Colon (tissue), 2 donors: ENCODE measurements at regions not wholly inside any gene's neighbourhood (a gene's known extent, or its start where the extent isn't known, plus 50 kb on each side); places are given as distances from the start of the nearest gene placed in this dataset.
"Not testable (repeated sequence)": the region's sequence is repeated elsewhere in the genome, so short reads cannot be mapped to it uniquely, and the experiment has no call there.

Source experiments
- FAIRE-seq: peaks from 2 replicates; lab custom pipeline; 2012; peaks lifted over from hg19 to GRCh38; lab: Jason Lieb, UNC
- donor health status: control.
- donor health status: control.

DNA sequence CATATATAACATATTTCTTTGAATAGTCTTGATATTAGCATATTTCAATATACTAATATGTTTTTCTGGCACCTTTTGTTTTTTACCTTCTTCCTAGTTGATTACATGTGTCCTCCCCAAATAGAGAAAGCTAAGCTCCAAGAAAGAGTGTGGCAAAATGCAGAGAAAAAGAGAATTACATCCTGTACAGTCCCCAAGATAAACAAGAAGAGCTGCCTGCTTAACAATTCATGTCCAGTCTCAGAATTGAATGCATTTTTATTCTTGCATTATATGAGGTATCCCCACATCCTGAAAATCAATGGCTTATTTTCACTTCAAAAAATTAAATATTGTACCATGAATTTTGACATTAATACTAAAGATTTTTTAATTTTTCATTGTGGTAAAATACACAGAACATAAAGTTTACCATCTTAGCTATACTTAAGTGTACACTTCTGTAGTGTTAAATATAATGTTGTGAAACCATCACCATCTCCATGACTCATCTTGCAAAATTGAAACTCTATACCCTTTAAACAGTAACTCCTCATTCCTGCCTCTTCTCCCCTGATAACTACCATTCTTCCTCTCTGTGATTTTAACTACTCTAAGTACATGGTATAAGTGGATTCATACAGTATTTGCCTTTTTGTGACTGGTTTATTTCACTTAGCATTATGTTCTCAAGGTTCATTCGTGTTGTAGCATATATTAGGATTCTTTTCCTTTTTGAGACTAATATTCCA lies 490.3 kb downstream of the COL12A1 start:
- no peak for FAIRE-seq

DNA sequence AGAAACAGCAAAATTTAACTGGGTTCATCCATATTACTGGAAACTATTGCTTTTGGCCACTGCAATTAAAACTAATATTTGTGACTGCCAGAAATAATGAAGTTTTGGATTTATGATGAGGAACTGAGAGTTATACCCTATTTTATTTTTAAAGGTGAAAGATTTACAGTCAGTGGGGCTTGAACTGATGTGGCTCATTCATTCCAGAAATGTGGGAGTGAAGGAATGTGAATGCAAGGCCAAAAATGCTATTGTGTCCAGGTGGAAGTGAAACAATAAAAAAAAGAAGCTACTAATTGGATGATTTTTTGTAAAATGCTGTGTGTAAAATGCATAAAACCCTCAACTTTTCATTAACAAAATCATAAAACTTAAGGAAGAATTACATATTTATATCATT lies 491.9 kb downstream of the COL12A1 start:
- no peak for FAIRE-seq

DNA sequence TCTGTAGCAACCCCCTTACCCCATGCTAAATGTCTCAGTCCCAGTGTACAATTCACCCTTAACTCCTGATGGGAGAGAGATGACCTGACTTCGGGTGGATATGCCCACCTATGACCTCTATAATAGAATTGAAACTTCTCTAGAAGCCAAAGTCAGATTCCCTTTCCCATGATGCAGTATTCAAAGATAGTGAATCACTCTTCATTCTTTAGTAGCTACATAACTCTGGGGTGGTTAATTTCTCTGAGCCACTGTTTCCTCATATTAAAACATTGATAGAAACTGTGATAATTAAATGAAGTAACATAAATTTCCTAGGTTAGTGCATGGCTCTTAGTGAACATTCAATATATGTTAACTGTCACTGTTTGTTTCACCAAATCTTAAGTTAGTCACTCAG lies 500.4 kb downstream of the COL12A1 start:
- no peak for FAIRE-seq

DNA sequence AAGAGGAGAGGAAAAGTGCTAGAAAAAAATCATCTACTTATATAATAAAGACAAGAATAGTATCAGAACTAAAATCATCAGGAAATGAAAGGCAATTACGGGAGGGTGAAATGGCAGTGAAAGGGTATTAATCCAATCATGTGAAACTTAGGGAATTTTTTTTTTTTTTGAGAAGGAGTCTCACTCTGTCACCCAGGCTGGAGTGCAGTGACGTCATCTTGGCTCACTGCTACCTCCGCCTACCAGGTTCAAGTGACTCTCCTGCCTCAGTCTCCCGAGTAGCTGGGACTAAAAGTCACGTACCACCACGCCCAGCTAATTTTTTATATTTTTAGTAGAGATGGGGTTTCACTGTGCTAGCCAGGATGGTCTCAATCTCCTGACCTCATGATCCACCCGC lies 501.3 kb downstream of the COL12A1 start:
- not testable (repeated sequence) for FAIRE-seq

DNA sequence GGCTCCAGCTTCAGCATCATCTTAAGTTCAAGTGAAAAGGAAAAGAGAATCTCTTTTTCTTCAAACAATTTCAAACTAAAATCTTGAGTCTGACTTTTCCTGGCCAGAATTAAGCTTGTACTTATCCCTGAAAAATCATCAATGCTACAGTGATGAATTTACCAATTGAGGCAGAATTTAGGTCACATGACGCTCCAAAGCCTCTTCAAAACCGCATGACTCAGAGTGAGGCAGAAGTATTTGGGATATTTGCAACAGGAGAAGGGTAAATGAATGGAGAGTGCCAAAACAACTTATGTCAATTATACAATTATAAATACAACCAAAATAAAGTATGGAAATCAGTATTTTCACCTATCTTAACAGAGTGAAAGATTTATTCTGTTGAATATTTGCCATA lies 515.5 kb downstream of the COL12A1 start:
- no peak for FAIRE-seq

DNA sequence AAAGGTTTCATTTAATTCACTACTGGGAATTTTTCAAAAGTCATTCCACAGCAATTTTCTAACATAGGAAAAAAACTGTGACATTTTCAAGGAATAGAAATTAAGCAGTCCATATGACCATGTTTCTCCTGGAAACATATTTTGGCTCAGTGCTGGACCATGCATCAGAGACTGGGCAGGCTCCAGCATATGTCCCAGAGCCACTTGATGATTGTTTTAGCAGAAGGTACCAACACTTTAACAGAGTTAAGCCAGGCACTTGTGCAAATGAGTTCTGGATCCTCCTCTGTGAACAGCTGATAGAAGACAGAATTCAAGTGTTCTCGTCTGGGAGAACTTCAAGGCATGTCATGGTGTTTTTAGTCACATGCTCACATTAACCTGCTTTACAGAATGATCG lies 516.3 kb downstream of the COL12A1 start:
- FAIRE-seq: no peak

DNA sequence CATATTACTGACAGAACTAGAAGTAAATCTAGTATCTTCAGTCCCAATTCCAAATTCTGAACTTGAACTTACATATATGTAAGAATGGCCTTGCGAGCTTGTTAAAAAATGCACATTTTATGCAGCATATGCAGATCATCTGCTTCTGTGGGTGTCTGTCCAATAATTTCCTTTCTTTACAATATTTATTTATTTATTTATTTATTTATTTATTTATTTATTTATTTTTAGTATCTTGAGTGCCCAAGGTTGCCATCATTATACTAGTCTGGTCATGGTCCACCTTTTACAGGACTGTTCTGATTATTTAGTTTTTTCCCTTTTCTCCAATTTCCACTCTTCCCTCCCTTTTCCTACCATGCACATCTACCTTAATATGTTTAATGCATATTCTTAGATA lies 528.4 kb downstream of the COL12A1 start:
- no peak for FAIRE-seq

DNA sequence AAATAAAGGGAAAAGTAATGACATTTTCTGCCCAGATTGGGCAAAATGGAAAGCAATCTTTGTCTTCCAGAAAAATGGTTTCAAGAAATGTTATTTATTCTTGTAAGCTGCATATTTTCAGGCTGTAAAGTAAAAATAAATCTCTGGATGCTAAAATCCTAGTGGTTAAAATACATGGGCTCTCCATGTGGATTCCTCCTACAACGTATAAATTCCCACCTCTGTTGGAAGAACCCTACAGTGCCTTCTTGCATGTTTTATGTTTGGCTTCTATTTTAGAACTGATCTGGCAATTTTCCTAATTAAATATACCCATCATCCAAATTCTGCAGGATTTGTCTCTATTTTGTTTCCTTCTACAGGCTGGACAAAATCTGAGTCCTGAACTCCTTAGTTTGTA lies 528.9 kb downstream of the COL12A1 start:
- no peak for FAIRE-seq

DNA sequence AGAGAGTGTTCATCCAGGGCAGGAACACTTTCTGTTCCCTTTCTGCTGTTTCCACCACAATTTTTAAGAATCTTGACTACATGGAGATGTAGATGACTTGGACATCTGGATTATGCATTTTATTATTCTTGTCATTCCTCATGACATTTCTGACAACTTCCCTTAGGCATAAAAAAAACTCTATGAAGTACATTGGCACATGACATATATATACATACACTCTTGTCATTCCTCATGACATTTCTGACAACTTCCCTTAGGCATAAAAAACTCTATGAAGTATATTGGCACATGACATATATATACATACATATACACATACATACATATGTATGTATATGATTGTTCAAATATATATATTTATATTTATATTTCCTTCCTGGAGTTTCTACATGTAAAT lies 531.5 kb downstream of the COL12A1 start:
- no peak for FAIRE-seq

DNA sequence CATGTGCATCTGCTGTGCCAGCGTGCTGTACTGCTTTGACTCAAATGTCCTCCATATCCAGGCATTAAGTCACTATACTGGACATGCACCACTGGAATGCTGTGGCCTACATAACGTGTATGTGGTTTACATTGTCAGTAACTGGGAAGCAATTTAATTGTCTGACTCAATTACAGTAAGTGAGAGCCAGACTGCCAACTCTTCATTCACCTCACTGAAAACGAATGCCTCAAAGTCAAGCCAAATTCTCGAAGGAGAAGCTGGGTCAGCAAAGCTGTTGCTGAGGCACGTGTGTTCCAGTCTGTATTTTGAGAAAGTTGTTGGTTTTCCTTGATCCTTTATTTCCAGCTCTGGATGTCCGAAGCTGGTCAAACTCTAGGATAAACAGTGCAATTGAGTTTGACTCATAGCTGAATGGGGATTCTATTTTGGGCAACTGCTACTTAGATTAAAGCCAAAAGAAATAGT lies 534.3 kb downstream of the COL12A1 start:
- no peak for FAIRE-seq

DNA sequence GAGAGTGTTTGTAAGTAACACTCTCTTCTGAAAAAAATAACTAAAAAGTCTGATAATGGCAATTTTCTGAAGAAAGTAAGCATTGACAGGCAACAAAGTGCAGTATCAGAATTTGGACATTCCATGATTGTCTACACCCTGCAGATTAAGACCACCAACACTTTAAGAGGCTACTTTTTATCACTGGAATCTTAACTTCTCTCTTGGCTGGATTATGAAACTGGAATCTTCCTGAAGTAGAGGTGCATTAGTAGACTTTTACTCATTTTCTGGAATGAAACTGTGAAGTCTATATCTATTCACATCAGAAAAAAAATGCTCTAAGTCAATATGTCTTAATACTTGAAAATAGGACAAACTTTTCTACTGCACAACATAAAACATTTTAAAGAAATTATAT lies 547.5 kb downstream of the COL12A1 start:
- no peak for FAIRE-seq

DNA sequence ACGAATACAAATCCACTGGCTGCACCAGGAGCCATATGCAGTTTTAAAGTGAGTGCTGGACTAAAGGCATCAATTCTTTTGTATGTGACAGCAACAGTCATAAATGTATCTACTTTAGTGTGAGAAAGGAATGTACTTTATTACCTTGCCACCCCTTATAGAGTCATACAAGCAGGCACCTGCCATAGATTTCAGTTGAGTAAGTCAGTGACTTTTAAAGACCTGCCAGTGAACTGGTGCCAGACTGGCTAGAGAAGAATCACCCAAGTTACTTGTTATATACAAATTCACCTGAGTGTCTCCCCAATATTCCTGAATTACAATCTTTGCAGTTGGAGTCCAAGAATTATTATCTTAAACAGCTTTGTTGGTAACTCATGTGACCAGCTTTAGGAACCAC lies 547.9 kb downstream of the COL12A1 start:
- no peak for FAIRE-seq

DNA sequence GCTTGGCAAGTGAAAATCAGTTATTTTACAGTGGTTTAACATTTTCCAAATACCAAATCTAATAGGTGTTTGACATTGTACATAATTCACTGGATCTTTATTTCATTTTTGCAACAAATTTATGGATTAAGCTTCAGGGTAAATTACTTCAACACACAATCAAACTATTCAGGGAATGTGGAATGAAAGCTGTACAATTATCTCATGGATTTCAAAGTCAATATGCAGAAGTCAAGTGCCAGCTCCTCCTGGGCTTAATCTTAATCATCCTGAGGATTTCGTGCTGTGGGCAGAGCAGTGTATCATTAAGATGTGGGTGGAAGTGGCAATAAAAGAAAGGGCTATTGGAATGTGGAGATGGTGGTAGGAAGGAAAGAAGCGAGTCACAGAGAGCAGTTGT lies 548.8 kb downstream of the COL12A1 start:
- FAIRE-seq: no peak

DNA sequence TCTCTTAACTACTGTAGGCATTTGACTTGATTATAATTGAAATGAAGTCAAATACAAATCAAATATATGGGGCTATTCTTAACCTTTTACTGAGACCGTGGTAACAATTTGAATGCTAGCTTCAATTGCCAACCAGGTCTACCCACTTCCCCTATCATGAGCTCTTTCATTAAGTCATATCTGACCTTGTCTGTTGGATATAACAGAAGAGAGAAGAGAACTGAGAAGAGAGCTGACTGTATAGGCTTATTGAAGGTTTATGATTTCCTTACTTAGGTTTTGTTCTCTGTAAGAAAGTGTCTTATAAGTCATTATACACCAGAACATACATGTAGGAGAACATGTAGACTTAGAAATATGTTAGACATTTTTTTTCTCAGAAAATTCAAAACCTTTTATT lies 549.4 kb downstream of the COL12A1 start:
- no peak for FAIRE-seq

DNA sequence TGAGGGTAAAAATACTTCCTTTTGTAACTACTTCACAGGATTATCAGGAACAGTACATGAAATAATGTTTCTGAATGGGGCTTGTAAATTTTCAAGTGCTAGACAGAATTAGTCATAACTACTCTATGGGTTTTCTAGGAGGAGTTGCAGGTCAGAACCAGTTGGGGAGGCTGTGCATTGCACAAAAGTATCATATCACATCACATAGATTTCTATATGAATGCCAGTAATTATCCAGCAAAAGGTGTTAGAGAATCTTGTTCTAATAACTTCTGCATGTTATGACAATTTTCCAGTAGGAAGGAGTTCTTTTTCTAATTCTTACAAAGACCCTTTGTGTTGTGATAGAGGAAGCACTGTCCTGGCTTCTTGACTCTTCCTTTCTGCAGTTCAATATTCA lies 551.6 kb downstream of the COL12A1 start:
- no peak for FAIRE-seq

DNA sequence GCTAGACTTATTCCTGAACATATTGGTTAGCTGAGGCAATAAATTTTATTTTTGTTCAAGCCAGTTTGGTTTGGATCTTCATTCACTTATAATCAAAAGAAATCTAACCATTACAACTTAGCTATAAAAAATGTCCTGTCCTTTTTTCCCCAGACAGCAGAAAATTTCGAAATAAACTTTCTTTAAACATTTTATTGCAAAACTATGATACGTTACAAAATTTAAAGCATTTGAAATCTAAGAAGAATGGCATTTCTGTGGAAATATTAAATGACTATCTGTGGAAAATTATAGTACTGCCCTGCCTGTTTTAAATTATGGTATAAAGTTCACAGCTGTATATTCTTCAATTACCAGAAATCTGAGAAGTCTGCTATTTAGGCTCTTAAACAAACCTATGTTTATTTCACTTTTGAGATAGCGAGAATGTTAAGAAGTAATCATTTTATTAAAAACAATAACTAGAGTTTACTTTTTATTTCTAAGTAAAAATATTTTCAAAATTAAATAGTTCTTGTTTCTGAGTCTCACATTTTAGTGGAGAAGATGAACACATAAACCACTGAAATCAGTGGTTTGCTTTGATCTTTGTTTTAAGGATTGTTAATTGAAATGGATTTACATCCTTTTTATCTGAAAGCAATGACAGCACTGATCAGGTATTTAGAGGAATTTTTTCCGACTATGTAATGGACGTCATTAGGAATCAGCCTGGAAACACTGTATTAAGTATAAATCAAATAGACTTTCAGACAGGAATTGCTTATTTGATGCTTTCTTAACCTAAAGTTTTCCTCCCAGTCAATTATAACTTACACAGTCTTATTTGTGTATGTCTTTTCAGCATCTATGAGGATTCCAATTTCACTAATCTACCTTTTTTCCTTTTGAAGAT lies 553.7 kb downstream of the COL12A1 start:
- FAIRE-seq: no peak

DNA sequence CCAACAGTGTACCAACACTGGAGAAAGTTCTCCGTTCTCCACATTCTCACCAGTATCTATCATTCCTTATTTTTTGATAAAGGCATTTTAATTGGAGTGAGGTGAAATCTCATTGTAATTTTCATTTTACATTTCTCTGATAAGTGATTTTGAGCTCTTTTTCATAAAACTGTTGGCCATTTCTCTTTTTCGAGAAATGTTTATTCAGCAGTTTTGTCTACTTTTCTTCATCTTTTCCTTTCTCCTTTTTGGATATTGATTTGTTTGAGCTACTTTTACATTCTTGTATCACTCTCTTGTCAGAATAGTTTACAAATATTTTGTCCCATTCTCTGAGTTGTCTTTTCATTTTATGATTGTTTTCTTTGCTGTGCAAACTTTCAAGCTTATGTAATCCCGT lies 555.2 kb downstream of the COL12A1 start:
- no peak for FAIRE-seq

DNA sequence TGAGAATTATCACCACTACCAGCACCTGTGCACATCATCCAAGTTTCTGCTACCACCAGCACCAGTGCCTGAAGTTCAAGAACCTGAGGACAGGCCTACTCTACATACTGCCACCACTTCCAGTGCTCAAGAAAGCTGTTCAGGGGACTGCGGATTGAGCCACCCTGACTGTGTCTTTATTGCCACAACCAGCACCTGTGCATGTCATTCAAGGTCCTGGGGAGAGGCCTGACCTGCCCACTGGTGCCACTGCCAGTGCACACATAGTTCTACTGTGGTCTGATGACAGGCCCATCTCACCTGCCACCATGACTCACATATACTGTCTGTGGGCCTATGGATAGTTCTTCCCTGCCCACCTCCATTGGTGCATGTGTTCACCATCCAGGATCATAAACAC lies 559.4 kb downstream of the COL12A1 start:
- FAIRE-seq: no peak

DNA sequence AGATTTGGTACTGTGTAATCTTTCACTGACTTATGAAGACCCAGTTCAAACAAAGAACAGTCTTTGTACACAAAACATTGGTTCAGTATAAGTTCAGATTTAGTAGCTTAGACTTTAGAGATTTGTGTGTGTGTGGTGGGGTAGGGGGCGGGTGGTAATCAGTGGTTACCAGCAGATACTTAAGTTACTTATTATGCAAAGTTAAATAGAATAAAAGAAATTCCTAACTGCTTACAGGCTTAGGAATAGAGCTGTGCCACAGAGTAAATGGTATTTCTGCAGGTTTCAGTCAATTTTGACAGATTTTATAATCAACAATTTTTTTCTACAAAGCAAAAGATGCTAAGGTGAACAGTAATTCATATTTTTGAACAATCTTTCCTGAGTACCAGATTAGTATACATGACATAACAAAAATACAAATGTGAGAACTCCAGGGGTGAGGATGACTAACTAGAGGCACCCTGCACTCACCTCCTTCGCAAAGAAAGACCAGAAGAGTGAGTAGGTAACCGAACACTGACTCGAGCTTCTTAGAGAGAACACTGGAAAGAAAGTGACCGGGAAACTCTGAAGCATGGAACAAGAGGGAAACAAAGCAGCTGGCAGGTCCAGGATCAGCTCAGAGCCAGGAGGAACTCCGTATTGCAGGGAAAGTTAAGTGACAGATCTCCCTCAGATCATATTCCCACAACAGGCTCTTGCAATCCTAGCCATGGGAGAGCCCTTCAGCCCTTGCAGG lies 560.6 kb downstream of the COL12A1 start:
- FAIRE-seq: no peak

DNA sequence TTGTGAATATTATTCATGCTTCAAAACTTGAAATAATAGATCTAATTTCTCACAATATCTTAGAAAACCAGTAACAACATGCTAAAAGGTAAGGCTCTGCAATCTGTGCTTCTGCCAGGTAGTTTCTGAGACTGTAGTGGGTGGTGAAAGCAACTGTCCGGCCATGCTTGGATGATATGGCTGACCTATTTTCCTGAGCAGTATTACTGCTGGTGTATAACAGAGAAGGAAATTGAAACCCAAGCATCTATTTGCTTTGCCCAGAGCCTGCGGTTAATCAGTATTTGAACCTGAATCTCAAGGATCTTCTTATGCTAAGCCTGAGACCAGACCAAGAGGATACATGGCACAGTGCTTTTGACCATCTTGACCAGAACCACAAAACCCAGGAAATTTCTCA lies 563.8 kb downstream of the COL12A1 start:
- FAIRE-seq: no peak

DNA sequence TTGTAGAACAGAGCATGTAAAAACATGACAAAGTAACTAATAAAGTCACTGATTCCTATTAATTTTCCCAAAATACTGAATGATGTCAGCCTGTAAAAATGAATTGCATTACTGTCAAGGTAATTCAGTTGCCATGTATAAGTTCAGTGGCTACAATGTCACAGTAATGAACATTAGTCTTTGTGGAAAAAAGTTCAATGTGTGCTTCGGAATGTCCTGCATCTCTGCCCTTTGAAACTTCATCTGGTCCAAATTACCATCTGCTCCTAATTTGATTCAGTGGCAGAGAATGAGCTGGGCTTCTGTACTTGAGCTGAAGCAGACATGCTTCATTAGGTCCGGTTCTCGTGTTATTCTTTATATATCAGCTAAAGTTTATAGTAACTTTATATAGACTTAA lies 567.4 kb downstream of the COL12A1 start:
- no peak for FAIRE-seq

DNA sequence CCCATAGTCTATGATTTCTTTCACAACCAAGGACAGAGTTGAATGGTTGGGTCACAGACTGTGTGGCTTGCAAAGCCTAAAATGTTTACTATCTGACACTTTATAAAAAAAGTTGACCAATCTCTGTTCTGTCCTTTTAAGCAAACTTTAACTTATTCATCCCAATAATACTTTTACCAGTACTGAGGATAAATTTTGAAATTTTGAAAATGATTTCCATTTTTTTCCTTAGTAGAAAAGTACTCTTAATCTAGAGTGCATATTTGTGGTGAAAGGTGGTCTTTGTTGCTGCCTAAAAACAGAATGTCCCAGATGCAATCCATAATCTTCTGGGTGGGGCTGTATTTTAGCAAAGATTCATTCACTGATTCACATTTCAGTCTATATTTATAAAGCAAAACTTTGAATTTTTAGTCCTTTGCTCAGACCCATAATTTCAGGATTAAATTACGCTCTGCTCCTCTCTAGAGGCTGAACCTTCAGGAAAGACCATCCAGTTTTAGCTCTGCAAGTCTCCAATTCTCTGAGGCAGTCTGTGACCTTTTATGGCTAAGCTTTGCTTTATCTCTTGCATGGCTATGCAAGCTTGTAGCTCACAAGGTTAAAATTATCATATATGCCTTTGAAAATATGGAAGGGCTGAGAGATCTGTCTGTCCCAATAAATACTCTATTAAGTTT lies 573.5 kb downstream of the COL12A1 start:
- no peak for FAIRE-seq
